ENCODE measurements at regions not wholly inside any gene's neighbourhood (a gene's known extent, or its start where the extent isn't known, plus 50 kb on each side); places are given as distances from the start of the nearest gene placed in this dataset.
A peak's percentile ranks its signal among the peaks of the same experiment; 100 is the strongest.

GRCh38 chr22:48081281-48081680 lies 1318.8 kb downstream of the TBC1D22A start:
- Mint-ChIP-seq H3K27me3 (ENCODE audit: low read depth) (peaks cover 69% of the 10 kb centered on the region), H3K9me3 (no peaks in the 10 kb centered on the region), H3K27ac (no peak overlapping the region), H3K36me3 (ENCODE audit: low read depth) (no peaks in the 10 kb centered on the region), H3K4me1 (peaks cover 14% of the 10 kb centered on the region), H3K4me3 (no peak overlapping the region)
- TF ChIP-seq, protein P1, sequence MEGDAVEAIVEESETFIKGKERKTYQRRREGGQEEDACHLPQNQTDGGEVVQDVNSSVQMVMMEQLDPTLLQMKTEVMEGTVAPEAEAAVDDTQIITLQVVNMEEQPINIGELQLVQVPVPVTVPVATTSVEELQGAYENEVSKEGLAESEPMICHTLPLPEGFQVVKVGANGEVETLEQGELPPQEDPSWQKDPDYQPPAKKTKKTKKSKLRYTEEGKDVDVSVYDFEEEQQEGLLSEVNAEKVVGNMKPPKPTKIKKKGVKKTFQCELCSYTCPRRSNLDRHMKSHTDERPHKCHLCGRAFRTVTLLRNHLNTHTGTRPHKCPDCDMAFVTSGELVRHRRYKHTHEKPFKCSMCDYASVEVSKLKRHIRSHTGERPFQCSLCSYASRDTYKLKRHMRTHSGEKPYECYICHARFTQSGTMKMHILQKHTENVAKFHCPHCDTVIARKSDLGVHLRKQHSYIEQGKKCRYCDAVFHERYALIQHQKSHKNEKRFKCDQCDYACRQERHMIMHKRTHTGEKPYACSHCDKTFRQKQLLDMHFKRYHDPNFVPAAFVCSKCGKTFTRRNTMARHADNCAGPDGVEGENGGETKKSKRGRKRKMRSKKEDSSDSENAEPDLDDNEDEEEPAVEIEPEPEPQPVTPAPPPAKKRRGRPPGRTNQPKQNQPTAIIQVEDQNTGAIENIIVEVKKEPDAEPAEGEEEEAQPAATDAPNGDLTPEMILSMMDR (IDR thresholded peaks at IDR 0.05; ENCODE audit: unreplicated experiment in 3 of 3): no peak

GRCh38 chr22:48080316-48081165 lies 1318.1 kb downstream of the TBC1D22A start:
- no peaks in the 10 kb centered on the region for H3K9me3 Mint-ChIP-seq
- peaks cover 66% of the 10 kb centered on the region for H3K27me3 Mint-ChIP-seq (ENCODE audit: low read depth)
- TF ChIP-seq, protein P1 (IDR thresholded peaks at IDR 0.05; ENCODE audit: unreplicated experiment in 3 of 3): no peak

DNA sequence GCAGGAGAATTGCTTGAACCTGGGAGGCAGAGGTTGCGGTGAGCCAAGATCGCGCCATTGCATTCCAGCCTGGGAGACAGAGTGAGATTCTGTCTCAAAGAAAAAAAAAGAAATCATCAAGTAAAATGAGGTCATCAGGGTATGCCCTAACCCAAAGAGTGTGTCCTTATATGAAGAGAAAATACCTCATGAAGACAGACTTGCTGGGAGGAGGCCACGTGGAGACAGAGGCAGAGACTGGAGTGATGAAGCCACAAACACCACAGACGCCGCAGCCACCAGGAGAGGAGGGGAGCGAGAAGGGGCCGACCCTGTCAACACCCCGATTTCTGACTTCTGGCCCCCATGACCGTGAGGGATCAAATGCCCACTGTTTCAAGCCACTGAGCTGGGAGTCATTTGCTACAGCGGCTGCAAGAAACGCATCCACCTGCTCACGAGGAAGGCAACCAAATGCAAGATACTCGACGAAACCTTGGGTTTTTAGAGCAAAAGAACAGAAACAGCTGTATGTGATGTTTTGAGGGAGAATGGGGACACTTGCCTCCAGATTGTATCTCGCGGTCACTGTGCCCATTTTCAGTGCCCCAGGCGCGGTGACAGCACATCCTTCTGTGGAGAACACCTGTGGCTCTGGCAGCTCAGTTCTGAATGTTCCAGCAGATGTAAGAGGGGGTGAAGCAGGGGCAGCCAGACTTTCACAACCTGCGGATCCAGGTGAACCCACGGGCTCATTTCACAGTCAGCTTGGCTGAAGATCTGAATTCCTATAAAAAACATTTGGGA lies 1317.2 kb downstream of the TBC1D22A start:
- no peaks in the 10 kb centered on the region for H3K36me3 Mint-ChIP-seq (ENCODE audit: low read depth)
- H3K4me3 Mint-ChIP-seq: no peak overlapping the region
- H3K27ac Mint-ChIP-seq: no peak overlapping the region
- TF ChIP-seq, protein P1 (IDR thresholded peaks at IDR 0.05; ENCODE audit: unreplicated experiment in 3 of 3): no peak
- H3K27me3 Mint-ChIP-seq (ENCODE audit: low read depth): peaks cover 68% of the 10 kb centered on the region
- H3K9me3 Mint-ChIP-seq: no peaks in the 10 kb centered on the region
- H3K4me1 Mint-ChIP-seq: peaks cover 26% of the 10 kb centered on the region

More at GRCh38 chr22:48080316-48081165, 1318.1 kb downstream of the TBC1D22A start:
- Mint-ChIP-seq H3K36me3 (ENCODE audit: low read depth) (no peaks in the 10 kb centered on the region), H3K4me3 (no peak overlapping the region), H3K4me1 (peaks cover 21% of the 10 kb centered on the region), H3K27ac (no peak overlapping the region)

- Mint-ChIP-seq H3K9me3 (no peaks in the 10 kb centered on the region), H3K36me3 (ENCODE audit: low read depth) (no peaks in the 10 kb centered on the region), H3K27ac (no peak overlapping the region), H3K4me3 (no peak overlapping the region), H3K27me3 (ENCODE audit: low read depth) (peaks cover 62% of the 10 kb centered on the region), H3K4me1 (peaks cover 33% of the 10 kb centered on the region)
- TF ChIP-seq, protein P1 (IDR thresholded peaks at IDR 0.05; ENCODE audit: unreplicated experiment in 3 of 3): no peak
Observed at GRCh38 chr22:48078825-48079224, 1316.4 kb downstream of the TBC1D22A start.

- Mint-ChIP-seq H3K4me3 (no peak overlapping the region), H3K9me3 (no peaks in the 10 kb centered on the region), H3K27me3 (ENCODE audit: low read depth) (peaks cover 62% of the 10 kb centered on the region), H3K4me1 (peaks cover 33% of the 10 kb centered on the region), H3K36me3 (ENCODE audit: low read depth) (no peaks in the 10 kb centered on the region), H3K27ac (peak overlapping the region in 2 of 3 experiments; percentile 29 to 64)
- TF ChIP-seq, protein P1 (IDR thresholded peaks at IDR 0.05; ENCODE audit: unreplicated experiment in 3 of 3): no peak
Observed at GRCh38 chr22:48077699-48078098, 1315.2 kb downstream of the TBC1D22A start.

All from nephron (organoid).